ENCODE measurements at regions not wholly inside any gene's neighbourhood (a gene's known extent, or its start where the extent isn't known, plus 50 kb on each side); places are given as distances from the start of the nearest gene placed in this dataset.

DNA sequence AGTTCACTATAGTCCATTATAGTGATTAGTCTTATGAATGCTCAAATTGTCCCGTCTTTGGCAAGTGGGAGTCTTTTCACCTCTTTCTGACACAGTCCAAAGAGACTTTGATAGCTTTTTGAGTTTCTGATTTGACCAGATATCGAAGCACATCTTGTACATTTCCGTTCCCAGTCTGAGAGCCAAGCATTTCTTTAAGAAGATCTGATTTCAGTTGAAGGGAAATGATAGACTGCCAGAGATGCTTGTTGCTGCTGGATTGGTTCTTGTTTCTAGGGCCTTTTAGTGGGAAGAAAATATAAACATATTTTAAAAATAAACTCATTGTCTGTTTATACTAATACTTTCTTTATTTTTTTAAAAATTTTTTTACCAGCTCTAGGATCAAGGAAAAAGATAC, 54.1 kb upstream of the IER3 start:
- TF ChIP-seq, protein P1, sequence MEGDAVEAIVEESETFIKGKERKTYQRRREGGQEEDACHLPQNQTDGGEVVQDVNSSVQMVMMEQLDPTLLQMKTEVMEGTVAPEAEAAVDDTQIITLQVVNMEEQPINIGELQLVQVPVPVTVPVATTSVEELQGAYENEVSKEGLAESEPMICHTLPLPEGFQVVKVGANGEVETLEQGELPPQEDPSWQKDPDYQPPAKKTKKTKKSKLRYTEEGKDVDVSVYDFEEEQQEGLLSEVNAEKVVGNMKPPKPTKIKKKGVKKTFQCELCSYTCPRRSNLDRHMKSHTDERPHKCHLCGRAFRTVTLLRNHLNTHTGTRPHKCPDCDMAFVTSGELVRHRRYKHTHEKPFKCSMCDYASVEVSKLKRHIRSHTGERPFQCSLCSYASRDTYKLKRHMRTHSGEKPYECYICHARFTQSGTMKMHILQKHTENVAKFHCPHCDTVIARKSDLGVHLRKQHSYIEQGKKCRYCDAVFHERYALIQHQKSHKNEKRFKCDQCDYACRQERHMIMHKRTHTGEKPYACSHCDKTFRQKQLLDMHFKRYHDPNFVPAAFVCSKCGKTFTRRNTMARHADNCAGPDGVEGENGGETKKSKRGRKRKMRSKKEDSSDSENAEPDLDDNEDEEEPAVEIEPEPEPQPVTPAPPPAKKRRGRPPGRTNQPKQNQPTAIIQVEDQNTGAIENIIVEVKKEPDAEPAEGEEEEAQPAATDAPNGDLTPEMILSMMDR (IDR thresholded peaks at IDR 0.05), result no peak
- Mint-ChIP-seq H3K4me3 (ENCODE audit: unreplicated experiment) (no peak overlapping the region), H3K27me3 (ENCODE audit: unreplicated experiment) (no peaks in the 10 kb centered on the region), H3K9me3 (ENCODE audit: unreplicated experiment) (no peaks in the 10 kb centered on the region), H3K27ac (ENCODE audit: unreplicated experiment) (peak overlapping the region; percentile 87), H3K4me1 (ENCODE audit: unreplicated experiment) (peaks cover 56% of the 10 kb centered on the region), H3K36me3 (ENCODE audit: unreplicated experiment) (no peaks in the 10 kb centered on the region)
- DNase-seq (ENCODE audit: extremely low spot score, unreplicated experiment), result no peak

GRCh38 chr6:30795549-30796293, 51.4 kb upstream of the IER3 start:
- no peak overlapping the region for H3K4me3 Mint-ChIP-seq (ENCODE audit: unreplicated experiment)
- no peaks in the 10 kb centered on the region for H3K27me3 Mint-ChIP-seq (ENCODE audit: unreplicated experiment)
- TF ChIP-seq, protein P1 (IDR thresholded peaks at IDR 0.05), result no peak
- no peak for DNase-seq (ENCODE audit: extremely low spot score, unreplicated experiment)
- no peaks in the 10 kb centered on the region for H3K36me3 Mint-ChIP-seq (ENCODE audit: unreplicated experiment)
- no peaks in the 10 kb centered on the region for H3K9me3 Mint-ChIP-seq (ENCODE audit: unreplicated experiment)
- peak overlapping the region; percentile 57 for H3K27ac Mint-ChIP-seq (ENCODE audit: unreplicated experiment)
- H3K4me1 Mint-ChIP-seq (ENCODE audit: unreplicated experiment), result peaks cover 46% of the 10 kb centered on the region
